HG02798 (cell line): ENCODE measurements at regions not wholly inside any gene's neighbourhood (a gene's known extent, or its start where the extent isn't known, plus 50 kb on each side); places are given as distances from the start of the nearest gene placed in this dataset.

Experiments
- ATAC-seq: cut with Tn5 transposase; IDR thresholded peaks from one replicate; pipeline ENCODE4 v1.9.1; 2021; ENCODE audit warnings: mild to moderate bottlenecking; ENCODE audit not compliant: unreplicated experiment, poor library complexity

GRCh38 chr7:112843151-112843550 lies 53.0 kb upstream of the TMEM168 start:
- ATAC-seq: no peak
